ENCODE measurements at regions not wholly inside any gene's neighbourhood (a gene's known extent, or its start where the extent isn't known, plus 50 kb on each side); places are given as distances from the start of the nearest gene placed in this dataset.

GRCh38 chr2:195533771-195534642 is 123.0 kb upstream of the SLC39A10 start:
- peak overlapping the region; percentile 62 for H2AFZ ChIP-seq (ENCODE audit: low read length)
- intact Hi-C loops (cut with micrococcal nuclease): loop anchor here (2.0 to 5.0 kb wide), 2 partner anchors 37 to 123 kb away; partner anchors contain the start of gene SLC39A10
- H4K20me1 ChIP-seq (ENCODE audit: low read length): no peaks in the 10 kb centered on the region
- peaks cover 23% of the 10 kb centered on the region for H3K4me1 ChIP-seq (ENCODE audit: insufficient read depth, low read length)
- no peaks in the 10 kb centered on the region for H3K36me3 ChIP-seq (ENCODE audit: low read depth, low read length)
- DNase-seq: peak; percentile 66
- TF ChIP-seq EZH2phosphoT487 (IDR thresholded peaks at IDR 0.05; ENCODE audit: borderline replicate concordance, low read length): no peak
- TF ChIP-seq CTCF (conservative IDR thresholded peaks at IDR 0.05; ENCODE audit: low read depth, low read length): no peak; the same call in 1 of the 2 replicates
- TF ChIP-seq EZH2 (IDR thresholded peaks at IDR 0.05; ENCODE audit: low read length, unreplicated experiment): no peak
- ATAC-seq: peak; percentile 92
- no peaks in the 10 kb centered on the region for H3F3A ChIP-seq (ENCODE audit: low read length, unreplicated experiment)
- CTCF ChIA-PET: interaction anchor here (0.5 to 1.7 kb wide), 2 partner anchors 27 to 123 kb away, joined by 3 to 13 read pairs; partner anchors contain the start of gene SLC39A10
- BruUV-seq (replicated peaks): no TSS peak
- no peaks in the 10 kb centered on the region for H3K79me2 ChIP-seq (ENCODE audit: low read length)
- H3K4me3 ChIP-seq (ENCODE audit: low read length): no peak overlapping the region
- no peaks in the 10 kb centered on the region for H3K9me2 ChIP-seq (replicated peaks; ENCODE audit: low read length)
- no peaks in the 10 kb centered on the region for H3K27me3 ChIP-seq (ENCODE audit: low read length)
- peak overlapping the region; percentile 54 for H3K27ac ChIP-seq (ENCODE audit: low read length)
- H3K4me2 ChIP-seq (ENCODE audit: low read length): peak overlapping the region; percentile 41
- no peak overlapping the region for H3K9ac ChIP-seq (ENCODE audit: low read length)
- no peaks in the 10 kb centered on the region for H3K9me3 ChIP-seq (ENCODE audit: low read length)
- POLR2A ChIA-PET (ENCODE audit: unreplicated experiment): no interaction called here

GRCh38 chr2:195532628-195533271 is 124.3 kb upstream of the SLC39A10 start:
- CTCF ChIA-PET: interaction anchor here (0.6 kb wide), 1 partner anchor 127 kb away, joined by 3 read pairs; no protein-coding TSS in a partner anchor
- H3K27ac ChIP-seq (ENCODE audit: low read length): no peak overlapping the region
- no peaks in the 10 kb centered on the region for H3K9me2 ChIP-seq (replicated peaks; ENCODE audit: low read length)
- H2AFZ ChIP-seq (ENCODE audit: low read length): peak overlapping the region; percentile 54
- TF ChIP-seq EZH2 (IDR thresholded peaks at IDR 0.05; ENCODE audit: low read length, unreplicated experiment) (no peak), EZH2phosphoT487 (IDR thresholded peaks at IDR 0.05; ENCODE audit: borderline replicate concordance, low read length) (no peak), CTCF (conservative IDR thresholded peaks at IDR 0.05; ENCODE audit: low read depth, low read length) (no peak)
- no peaks in the 10 kb centered on the region for H4K20me1 ChIP-seq (ENCODE audit: low read length)
- ATAC-seq (no peak), DNase-seq (peak; percentile 7)
- H3K9ac ChIP-seq (ENCODE audit: low read length): no peak overlapping the region
- H3K4me1 ChIP-seq (ENCODE audit: insufficient read depth, low read length): peaks cover 23% of the 10 kb centered on the region
- H3K4me2 ChIP-seq (ENCODE audit: low read length): peak overlapping the region; percentile 49
- peak overlapping the region; percentile 25; the same call in 1 of the 2 replicates for H3K4me3 ChIP-seq (ENCODE audit: low read length)
- no peaks in the 10 kb centered on the region for H3K27me3 ChIP-seq (ENCODE audit: low read length)
- H3K79me2 ChIP-seq (ENCODE audit: low read length): no peaks in the 10 kb centered on the region
- POLR2A ChIA-PET (ENCODE audit: unreplicated experiment): no interaction called here
- intact Hi-C loops (cut with micrococcal nuclease): loop anchor here (5.0 kb wide), 1 partner anchor 35 kb away; no protein-coding TSS in a partner anchor
- H3K36me3 ChIP-seq (ENCODE audit: low read depth, low read length): no peaks in the 10 kb centered on the region
- no peaks in the 10 kb centered on the region for H3K9me3 ChIP-seq (ENCODE audit: low read length)
- no peaks in the 10 kb centered on the region for H3F3A ChIP-seq (ENCODE audit: low read length, unreplicated experiment)
- no TSS peak for BruUV-seq (replicated peaks)
